GM12891 (cell line): ENCODE measurements at regions not wholly inside any gene's neighbourhood (a gene's known extent, or its start where the extent isn't known, plus 50 kb on each side); places are given as distances from the start of the nearest gene placed in this dataset.

ENCODE experiments used
- DNase-seq: peaks from one replicate; pipeline ENCODE4 v3.0.0; 2011; ENCODE audit warnings: low spot score; ENCODE audit not compliant: insufficient read length
- FAIRE-seq: peaks from 2 replicates; lab custom pipeline; 2011; peaks lifted over from hg19 to GRCh38; lab: Jason Lieb, UNC
- PAX5 ChIP-seq: IDR thresholded peaks from 2 replicates; pipeline ENCODE4 v1.6.1; 2011; ENCODE audit warnings: low read length, moderate library complexity, mild to moderate bottlenecking; ENCODE audit not compliant: insufficient read depth, severe bottlenecking
- POLR2A ChIP-seq: IDR thresholded peaks from 2 replicates; pipeline ENCODE4 v1.6.1; 2011; ENCODE audit warnings: low read depth, low read length, control low read depth
- POLR2AphosphoS5 ChIP-seq: IDR thresholded peaks from 2 replicates; pipeline ENCODE4 v1.6.1; 2011; ENCODE audit warnings: low read depth, low read length, control low read depth
- POU2F2 ChIP-seq: IDR thresholded peaks from 2 replicates; pipeline ENCODE4 v1.6.1; 2011; ENCODE audit warnings: low read depth, mild to moderate bottlenecking, control low read depth, low read length, moderate library complexity
- SPI1 ChIP-seq: IDR thresholded peaks from 2 replicates; pipeline ENCODE4 v1.6.1; 2011; ENCODE audit warnings: low read depth, low read length, control low read depth
- TAF1 ChIP-seq: IDR thresholded peaks from 2 replicates; pipeline ENCODE4 v1.6.1; 2011; ENCODE audit warnings: low read depth, low read length, control low read depth

DNA sequence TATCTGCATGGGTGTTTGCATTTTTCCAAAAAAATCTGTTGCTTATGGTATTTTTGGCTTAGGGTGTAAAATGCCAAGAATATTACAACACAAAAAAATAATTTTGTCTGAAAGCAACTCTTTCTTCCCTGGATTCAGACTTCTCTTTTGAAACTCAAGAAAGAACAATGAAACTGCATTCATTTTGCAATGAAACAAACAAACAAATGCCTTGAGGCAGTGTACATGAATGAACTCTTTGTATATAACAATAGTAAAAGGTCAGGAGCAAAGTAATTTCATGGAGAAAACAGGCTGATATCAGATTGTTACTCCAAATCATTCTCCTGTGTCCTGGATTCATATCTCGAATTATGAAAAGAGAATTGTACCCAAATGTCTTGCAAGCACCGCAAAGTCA lies 301.6 kb upstream of the CDH20 start:
- TF ChIP-seq POU2F2 (no peak), TAF1 (no peak), POLR2AphosphoS5 (no peak), SPI1 (no peak), POLR2A (no peak), PAX5 (no peak)
- FAIRE-seq (no peak), DNase-seq (no peak)

GRCh38 chr18:61034580-61034979 lies 298.6 kb upstream of the CDH20 start:
- TF ChIP-seq POLR2AphosphoS5 (no peak), POU2F2 (no peak), PAX5 (no peak), TAF1 (no peak), POLR2A (no peak), SPI1 (no peak)
- no peak for FAIRE-seq

DNA sequence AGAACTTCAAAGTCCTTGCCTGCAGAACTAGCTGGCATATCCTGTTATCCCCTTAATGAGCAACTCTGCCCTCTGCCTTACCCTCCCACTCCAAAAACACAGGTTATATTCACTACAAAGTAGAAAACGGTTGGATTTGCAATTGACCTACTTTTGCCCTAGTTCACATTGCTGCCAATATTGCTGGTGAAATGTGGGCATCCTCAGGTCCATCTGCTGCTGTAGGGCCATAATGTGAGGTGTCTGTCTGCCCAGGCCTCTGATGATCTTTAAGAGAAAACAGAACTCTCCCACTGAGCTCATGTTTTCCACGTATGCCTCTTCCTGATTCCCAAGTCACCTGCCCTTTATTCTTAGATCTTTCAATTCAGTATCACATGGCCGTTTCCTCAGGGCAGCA lies 294.0 kb upstream of the CDH20 start:
- FAIRE-seq (no peak), DNase-seq (no peak)
- TF ChIP-seq POLR2A (no peak), TAF1 (no peak), SPI1 (no peak), POU2F2 (no peak), POLR2AphosphoS5 (no peak), PAX5 (no peak)

More at GRCh38 chr18:61034580-61034979, 298.6 kb upstream of the CDH20 start:
- no peak for DNase-seq

GRCh38 chr18:61047794-61048193 lies 285.4 kb upstream of the CDH20 start:
- DNase-seq, result no peak
- FAIRE-seq, result no peak
- no peak for TF ChIP-seq TAF1
- TF ChIP-seq SPI1, result no peak
- TF ChIP-seq POLR2A, result no peak
- no peak for TF ChIP-seq PAX5
- no peak for TF ChIP-seq POLR2AphosphoS5
- TF ChIP-seq POU2F2, result no peak

DNA sequence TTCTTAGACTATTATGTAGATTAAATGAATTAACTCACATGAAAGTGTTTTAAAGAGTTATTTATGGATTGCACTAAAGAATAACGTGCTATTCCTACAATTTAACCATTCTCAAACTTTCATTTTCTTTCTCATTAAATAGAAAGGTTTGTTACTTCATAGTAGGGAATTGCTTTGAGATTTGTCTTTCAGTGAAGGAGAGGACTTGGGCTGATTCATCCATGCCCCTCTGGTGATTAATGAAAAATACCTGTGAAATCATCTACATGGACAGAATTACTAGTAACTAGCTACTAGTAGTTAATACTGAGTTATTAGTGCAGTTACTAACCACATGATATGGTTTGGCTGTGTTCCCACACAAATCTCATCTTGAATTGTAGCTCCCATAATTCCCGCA lies 275.8 kb upstream of the CDH20 start:
- no peak for FAIRE-seq
- DNase-seq, result no peak
- no peak for TF ChIP-seq TAF1
- TF ChIP-seq POLR2A, result no peak
- TF ChIP-seq PAX5, result no peak
- TF ChIP-seq POLR2AphosphoS5, result no peak
- no peak for TF ChIP-seq SPI1
- TF ChIP-seq POU2F2, result no peak

DNA sequence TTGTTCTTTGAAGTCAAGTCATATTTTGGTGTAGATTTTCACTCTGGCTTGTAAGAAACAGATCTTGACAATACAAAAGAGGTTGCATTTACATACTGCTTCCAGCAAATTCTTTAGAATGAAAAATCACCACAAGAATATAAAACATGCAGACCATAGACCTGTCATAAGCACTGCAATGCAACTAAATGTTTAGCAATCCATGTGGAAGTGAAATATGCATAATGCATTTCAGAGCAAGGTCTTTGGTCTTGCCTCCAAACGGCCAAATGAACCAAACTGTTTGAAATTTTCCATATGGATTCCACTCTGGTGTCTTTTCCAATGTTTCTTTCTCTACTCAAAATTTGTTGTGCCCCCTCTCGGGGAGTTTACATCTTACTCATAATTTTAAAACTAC lies 271.0 kb upstream of the CDH20 start:
- DNase-seq (no peak), FAIRE-seq (no peak)
- TF ChIP-seq PAX5 (no peak), SPI1 (no peak), TAF1 (no peak), POLR2A (no peak), POLR2AphosphoS5 (no peak), POU2F2 (no peak)

DNA sequence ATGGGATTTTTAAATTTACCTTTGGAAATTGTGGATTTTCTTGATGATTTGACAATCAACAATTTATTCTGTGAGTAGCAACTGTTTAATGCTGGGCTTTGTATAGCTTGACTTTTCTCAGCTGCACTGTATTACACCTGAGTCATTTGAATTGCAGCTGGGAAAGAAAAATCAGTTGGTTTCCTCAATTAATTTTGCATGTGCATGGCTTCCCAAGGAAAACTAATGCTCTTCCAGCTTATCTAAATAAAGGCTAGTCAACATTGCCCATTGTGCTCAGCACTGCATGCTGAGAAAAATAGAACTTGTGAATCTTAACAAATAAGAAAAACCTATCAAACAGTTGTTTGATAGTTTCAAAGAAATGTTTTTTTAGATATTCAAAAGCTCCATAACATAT lies 268.3 kb upstream of the CDH20 start:
- TF ChIP-seq POLR2AphosphoS5 (no peak), SPI1 (no peak), POU2F2 (no peak), PAX5 (no peak), TAF1 (no peak), POLR2A (no peak)
- DNase-seq (no peak), FAIRE-seq (no peak)

DNA sequence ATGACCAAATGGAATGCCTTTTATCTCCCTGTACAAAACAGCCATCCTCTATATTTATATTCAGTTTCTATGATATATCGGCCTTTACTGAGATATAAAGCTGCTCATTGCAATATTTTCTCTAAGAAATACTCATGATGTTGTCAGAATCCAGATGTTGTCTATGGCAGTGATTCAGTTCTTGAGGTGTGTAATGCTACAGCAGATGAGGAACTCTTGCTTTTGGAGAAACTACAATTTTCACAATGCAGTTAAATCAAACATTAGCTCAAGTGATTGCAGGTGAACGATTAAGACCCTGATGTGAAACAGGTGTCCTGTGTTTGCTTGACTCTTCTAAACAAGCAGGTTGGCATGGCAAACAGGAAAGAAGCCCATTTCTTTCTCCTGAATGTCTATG lies 256.2 kb upstream of the CDH20 start:
- TF ChIP-seq POLR2AphosphoS5 (no peak), PAX5 (no peak), POLR2A (no peak), SPI1 (no peak), TAF1 (no peak), POU2F2 (no peak)
- no peak for DNase-seq
- FAIRE-seq, result no peak

DNA sequence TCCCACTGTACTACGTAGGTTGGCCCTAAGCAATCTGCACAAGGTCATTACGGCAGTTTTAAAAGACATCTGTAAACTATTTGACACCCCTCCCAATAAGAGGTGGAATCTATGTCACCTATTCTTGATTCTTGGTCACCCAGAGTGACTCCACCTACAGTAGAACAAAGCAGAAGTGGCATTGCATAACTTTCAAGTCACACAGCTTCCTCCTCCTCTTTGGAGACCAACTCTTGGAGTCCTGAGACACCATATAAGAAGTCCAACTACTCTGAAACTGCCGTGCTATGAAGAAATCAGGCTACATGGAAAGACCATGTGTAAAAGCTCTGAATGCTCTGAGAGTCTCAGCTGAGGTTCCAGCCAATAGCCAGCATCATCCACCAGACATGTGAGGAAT lies 253.5 kb upstream of the CDH20 start:
- FAIRE-seq (no peak), DNase-seq (no peak)
- TF ChIP-seq POLR2AphosphoS5 (no peak), POU2F2 (no peak), POLR2A (no peak), SPI1 (no peak), PAX5 (no peak), TAF1 (no peak)
